Muscle of back (tissue), 3 donors: ENCODE measurements at regions not wholly inside any gene's neighbourhood (a gene's known extent, or its start where the extent isn't known, plus 50 kb on each side); places are given as distances from the start of the nearest gene placed in this dataset.
"Not testable (repeated sequence)": the region's sequence is repeated elsewhere in the genome, so short reads cannot be mapped to it uniquely, and the experiment has no call there.

ENCODE experiments used
- DNase-seq, 3 donors: peaks; one replicate each; pipeline versions ENCODE4 v3.0.0 to v3.0.0-alpha.2; 2013

DNA sequence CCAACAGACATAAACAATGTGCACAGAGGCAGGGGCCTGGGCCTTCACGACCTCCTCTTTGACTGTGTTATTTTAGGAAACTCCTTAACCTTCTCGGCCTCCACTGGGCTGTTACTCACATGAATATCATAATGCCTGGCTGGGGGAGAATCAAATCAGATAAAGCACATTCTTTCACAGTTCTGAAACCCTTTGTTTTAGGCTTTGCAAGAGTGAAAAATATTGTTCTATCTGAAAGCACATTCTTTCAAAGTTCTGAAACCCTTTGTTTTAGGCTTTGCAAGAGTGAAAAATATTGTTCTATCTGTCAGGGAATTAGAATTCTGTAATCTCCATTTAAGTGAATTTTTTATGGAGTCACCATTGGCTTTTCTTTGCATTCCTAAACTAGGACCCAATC, 50.7 kb upstream of the SYNDIG1 start:
- DNase-seq: no peak

DNA sequence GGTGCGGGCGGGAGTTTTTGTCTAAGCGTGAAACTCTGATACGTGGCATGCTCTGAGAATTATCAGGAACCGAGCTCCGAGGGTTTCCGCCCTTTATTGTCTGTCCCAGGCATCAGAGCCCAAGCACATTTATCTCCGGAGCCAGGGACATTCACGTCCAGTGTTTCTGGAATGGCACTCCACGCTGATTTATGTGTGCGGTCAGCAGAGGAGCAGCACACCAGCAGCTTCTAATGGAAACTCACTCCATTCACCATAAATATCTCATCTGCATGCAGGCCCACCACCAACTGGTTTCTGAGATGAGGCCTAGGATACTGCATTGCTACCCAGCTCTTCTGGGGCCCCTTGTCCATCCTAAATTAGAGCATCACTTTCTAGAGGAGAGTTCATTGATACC, 51.9 kb upstream of the SYNDIG1 start:
- no peak for DNase-seq

DNA sequence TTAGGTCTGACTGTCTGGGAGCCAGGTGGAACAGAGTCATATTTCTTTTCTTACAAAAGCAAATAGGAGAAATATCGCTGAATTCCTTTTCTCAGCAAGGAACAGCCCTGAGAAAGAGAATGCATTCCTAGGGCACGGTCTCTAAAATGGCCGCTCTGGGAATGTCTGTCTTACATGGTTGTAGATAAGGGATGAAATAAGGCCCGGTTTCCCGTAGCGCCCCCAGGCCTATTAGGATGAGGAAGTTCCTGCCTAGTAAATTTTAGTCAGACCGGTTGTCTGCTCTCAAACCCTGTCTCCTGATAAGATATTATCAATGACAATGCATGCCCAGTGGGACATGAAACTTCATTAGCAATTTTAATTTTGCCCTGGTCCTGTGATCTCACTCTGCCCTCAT, 54.0 kb upstream of the SYNDIG1 start:
- not testable (repeated sequence) for DNase-seq

DNA sequence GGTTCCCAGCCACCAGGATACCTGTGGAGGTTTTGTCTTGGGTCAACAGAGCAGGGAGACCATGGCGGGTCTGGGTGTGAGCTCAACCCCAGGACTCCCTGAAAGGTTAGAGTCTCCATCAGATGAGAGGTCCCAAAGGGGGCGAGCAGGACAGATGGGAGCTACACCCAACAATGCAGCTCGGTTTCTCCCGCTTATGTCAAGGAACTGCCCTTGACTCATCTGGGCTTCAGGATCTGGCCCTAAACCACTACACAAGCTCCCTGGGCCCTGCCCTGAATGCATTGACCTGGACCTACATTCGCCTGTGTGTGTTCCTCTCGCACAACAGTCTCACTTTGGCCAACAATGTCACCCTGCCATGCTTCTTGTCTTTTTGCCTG, 57.6 kb upstream of the SYNDIG1 start:
- DNase-seq: no peak

DNA sequence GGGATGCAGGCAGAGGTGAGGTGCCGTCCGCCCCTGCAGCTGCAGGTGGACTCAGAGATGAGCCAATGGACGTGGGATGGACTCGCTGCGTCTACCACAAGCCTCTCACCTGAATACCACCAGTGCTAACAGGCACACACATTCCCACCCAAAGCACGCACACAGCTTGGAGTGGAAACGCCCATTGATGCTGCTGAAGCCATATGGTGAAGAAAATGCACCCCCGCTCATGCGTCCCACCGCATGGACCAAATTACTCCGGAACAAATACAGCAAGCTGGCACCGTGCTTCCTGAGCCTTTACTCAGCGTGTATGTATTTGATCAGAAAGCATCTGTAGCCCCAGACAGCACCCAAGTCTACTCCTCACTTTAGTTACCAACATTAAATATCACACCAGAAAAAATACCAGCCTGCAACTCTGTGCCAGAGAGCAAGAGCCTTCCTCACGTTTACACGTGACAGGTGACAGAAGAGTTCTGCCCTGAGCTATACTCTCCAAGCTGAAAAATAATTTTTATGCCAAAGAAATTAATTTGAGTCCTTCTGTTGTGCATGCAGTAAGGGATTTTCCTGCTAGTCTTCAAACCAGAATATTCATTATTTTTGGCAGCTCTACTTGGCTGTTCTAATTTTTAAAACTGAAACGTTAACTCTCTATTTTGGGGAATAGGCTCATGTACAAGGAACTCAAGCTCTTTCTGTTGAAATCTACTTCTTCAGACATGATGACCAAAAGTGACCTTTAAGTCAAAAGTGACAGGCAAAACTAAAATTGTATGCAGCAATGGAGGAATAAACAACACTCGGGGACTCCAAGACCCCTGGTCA, 58.2 kb upstream of the SYNDIG1 start:
- no peak for DNase-seq

DNA sequence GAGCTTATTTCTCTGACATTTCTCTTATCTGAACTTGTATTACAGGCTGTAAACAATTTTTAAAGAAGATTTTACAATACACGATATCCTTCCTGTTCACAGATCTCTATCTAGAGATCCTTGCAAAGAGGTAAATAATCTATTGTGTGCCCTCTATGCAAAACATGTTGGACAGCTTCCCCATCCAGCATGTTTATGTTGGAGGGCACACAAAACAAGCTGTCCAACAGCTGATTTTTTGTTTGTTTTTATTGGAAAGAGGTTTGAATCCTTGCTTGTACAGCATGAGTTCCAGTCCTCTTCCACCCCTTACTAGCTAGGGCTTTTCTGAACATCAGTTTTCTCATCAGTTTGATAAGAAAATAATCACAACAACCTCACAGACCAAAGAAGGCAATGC, 62.3 kb upstream of the SYNDIG1 start:
- DNase-seq: no peak

DNA sequence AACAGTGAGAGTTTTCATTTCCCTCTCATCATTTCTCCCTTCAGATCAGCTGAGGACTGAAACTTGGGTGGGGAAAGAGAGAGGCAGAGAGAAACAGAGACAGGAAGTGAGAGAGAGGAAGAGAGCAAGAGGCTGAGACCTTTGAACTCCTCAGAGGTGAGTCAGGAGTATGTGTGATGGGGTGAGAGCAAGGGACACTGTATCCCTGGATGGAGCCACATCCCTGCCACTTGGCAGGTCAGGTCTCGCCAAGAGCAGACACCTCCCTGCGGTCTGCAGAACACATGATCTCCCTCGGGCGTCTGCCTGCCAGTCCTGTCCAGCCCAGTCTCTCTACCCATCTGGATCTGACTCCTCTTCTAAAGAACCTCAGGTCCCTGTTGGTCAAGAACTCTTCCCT, 62.7 kb upstream of the SYNDIG1 start:
- no peak for DNase-seq

DNA sequence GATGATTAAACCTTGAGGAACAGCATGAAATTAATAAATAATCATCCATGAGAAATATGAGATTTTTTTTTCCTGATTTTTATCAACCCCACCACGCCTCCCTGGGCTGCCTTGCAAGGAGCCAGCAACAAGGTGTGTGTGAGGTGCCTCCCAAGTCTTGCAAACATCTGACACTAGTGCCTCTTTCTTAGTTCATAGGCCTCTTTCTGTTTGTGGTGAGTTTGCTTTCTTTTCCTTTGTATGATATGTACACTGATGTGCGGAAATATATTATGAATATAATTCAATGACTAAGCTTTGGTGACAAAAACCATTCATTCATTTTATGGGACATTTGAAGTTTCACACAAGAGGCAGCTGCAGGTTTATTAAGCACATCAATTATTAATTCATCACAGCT, 63.2 kb upstream of the SYNDIG1 start:
- DNase-seq: no peak

DNA sequence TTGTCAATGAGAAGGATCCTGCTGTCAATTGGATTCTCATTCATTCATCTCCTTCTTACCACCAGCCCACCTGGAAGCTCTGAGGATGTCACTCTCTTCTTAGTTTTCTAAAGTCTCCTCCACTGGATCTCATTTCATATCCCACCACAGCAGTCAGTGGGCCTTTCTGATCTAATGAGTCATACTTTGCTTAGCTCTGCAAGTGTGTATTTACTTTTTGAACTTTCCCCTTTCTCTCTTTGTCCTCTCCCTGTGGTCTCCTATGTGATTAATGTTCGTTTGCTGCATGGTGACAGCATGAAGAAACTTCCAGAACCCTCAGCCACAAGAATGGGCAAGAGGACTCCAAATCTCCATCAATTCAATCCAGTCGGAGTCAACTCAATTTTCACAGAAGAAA, 63.6 kb upstream of the SYNDIG1 start:
- DNase-seq: no peak

DNA sequence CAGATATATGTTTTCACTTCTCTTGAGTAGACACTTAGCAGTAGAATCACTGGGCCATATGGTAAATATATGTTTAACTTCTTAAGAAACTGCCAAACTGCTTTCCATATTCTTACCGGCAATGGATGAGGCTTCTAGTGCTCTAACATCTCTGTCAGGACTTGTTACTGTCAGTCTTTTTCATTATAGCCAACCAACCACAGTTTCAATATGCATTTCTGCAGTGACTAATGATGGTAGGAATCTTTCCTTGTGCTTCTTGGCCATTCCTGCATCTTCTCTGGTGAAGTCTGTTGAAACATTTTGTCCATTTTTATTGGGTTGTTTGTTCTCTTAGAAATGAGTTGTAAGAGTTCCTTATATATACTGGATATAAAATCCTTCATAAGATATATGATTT, 66.0 kb upstream of the SYNDIG1 start:
- no peak for DNase-seq

DNA sequence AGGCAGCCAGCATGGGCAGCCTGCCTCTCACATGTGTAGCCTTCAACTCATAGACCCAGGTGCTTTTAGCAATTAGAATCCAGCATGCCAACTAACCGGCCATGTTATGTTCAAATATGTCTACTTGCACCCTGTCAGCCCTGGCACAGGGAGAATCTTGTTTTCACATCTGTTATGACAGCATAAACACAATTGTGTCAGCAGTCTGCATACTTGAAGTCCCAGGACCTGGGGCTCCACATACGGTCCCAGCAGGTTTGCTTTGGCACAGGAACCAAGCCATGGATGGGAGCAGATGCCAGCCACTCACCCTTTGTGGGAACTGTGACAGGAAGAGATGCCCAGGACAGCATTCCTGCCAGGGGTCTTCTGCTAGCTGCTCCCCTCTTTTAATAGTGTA, 67.2 kb upstream of the SYNDIG1 start:
- DNase-seq: no peak

DNA sequence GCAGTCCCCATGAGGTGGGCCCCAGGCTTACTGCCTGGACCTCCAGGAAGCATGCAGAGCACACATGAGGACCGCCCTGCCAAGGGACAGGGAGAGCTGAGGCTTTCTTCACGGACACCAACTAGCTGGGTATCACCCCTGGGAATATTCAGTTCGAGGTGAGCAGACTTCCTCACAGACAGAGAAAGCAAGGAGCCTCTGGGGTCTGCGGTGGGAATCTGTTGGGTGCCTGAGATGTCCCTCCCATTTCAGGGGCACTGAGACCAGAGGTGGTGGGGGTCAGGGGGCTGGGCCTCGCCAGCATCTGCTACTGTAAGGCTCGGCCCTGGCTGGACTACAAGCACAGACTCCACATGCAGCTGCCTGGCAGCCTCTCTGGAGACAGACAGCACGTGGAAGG, 74.3 kb upstream of the SYNDIG1 start:
- DNase-seq: no peak

DNA sequence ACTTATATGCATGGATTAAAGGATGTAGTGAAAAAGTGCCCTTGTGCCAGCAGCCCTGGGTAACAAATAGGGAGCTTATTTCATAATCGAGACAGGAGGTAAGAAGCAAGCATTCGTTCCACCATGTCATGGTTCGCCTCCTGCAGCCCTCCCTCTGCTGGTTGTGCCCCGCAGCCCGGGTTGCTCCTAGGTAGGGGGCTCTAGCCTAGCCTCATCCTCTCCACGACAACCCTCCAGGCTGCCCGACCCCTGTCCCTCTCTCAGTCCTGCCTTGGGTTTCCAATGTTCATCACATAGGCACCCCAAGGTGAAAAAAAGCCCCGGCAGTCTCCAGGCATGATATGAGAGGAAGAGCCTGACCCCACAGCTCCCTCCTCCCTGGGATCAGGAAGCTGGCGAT, 75.5 kb upstream of the SYNDIG1 start:
- DNase-seq: no peak

DNA sequence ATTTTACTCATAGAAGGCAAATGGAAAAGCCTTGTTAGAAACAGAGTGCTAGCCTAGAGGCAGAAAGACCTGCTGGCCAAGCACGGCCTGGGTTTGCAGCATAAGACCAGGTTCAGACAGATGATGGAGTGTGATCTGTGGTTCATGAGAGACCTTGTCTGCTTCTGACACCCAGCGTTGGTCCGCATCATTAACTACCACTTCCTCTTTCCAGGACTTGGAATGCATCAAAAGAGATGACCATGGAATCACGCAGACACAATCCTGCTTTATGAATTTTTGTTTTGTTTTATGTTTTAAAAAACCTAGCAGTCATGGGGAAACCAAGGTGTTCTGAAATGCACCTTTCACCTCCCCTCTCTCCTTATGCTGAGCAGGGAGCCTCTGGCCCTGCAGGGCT, 76.8 kb upstream of the SYNDIG1 start:
- DNase-seq: no peak

DNA sequence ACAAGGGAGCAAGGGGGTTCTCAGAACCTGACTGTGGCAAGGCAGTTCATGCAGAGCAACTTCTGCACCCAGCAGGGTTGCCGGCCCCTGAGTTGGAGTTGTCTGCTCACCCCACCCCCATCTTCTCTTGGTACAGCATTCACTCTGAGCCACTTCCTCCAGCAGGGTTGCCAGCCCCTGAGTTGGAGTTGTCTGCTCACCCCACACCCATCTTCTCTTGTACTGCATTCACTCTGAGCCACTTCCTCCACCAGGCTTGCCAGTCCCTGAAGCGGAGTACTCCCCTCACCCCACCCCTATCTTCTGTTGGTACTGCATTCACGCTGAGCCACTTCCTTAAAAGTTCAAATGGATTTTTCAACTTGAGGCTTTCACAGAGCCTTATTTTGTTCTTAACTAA, 79.7 kb upstream of the SYNDIG1 start:
- no peak for DNase-seq

DNA sequence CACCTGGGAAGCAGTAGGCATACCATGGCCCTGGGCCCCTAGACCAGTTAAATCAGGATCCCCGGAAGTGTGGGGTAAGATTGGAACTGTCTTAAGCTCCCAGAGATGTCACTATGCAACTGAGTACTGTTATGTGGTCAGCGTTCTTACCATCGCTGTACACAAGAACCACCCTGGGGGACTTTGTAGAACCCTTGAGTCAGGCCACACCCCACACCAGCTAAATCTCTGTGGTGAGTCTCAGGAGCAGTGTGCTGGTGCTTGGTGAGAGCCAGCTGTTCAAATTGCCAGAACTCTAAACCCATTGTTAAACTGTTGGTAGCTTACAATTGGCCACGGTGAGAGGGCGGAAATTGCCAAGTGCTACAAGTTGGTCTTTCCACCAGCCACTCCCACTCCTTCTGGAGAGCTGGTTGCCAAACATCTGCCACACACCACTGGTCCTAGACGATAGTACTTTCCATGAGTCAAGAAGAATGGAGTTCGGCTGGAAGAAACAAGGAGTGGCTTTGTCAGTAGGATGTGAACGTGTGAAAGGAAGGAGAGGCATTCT, 80.5 kb upstream of the SYNDIG1 start:
- no peak for DNase-seq

DNA sequence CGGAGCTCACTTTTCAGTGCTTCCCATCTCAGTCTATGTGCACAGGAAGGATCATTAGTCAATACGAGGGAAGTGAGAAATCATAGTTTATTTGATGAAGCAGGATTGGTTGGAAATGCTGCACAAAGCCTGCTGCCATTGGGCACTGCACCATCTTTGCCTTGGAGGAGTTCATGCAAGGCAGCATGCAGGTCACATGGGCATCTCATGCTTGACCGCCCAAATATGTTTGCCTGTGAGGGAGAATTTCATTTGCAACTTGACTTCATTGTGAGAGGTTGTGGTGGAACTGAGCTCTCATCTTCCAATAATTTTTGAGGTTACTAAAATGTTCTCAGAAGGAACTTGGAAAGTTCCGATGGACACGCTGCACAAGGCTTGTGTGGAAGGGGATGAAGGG, 83.9 kb upstream of the SYNDIG1 start:
- no peak for DNase-seq

DNA sequence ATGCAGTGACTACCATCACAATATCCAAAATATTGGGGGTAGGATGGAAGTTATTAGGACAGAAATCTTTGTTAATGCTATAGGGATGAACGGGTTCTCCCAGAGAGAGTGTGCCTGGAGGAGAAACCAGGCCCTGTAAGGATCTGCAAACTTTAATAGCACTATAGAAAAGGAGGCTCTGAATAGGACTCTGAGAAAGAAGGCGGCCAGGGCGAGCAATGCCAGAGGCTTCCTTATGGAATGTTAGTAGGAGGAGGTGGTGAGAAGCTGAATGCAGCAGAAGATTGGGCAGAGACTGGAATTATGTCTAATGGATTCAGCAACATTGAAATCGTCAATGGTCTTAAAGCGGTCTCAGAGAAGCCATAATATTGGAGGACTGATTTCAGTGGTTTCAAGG, 84.6 kb upstream of the SYNDIG1 start:
- DNase-seq: no peak

DNA sequence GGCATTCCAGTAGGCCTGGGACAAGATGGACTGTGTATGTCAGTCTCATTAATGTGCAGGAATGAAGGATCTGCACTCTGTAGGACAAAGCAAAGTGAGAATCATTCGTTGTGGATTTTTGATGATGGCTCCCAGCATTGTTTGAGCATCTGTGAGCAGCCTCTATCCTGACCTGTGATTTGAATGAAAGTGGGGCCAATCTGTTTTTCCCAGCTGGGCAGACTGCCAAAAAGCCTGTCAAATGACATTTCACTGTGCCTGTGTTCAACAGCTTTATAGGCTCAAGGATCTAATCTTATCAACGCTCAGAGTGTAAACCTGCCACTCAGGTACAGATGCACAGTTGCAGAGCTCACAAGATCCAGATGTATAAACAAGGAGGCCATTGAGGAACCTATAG, 86.7 kb upstream of the SYNDIG1 start:
- DNase-seq: no peak

DNA sequence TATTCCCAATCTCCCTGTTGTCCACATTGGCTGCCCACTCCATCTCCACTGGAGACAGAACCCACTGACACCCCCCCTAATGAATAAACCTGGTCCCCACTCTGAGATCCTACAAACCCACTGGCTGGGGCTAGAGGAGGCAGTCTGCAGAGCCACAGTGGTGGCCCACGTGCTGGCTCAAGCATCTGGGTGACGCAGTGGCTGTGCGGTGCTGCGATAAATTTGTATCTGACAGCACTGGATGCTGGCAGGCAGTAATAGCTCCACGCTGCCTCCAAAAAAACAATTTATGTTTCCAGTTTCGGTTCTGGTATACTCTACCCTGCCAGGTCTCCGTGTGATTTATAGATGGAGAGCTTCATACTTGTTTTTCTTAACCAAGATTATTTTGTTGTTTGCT, 87.1 kb upstream of the SYNDIG1 start:
- DNase-seq: no peak

DNA sequence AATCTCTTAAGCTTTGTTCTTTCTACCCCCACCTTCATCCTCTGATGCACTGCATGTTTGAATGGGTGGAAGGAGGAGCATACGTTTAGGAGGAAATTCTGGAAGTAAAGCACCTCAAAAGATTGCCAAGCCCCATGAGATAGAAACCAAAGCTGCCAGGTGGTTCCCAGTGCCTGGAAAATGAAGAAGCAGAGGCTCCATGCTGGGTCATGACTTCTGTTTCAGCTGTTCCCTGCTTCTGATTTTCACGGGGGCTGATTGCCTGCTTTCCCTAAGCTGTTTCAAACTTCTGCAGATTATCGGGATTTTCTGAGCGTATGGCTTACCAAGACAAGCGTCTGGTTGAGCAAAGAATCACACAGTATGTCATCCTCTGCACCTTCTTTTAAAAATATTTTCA, 87.5 kb upstream of the SYNDIG1 start:
- DNase-seq: no peak

DNA sequence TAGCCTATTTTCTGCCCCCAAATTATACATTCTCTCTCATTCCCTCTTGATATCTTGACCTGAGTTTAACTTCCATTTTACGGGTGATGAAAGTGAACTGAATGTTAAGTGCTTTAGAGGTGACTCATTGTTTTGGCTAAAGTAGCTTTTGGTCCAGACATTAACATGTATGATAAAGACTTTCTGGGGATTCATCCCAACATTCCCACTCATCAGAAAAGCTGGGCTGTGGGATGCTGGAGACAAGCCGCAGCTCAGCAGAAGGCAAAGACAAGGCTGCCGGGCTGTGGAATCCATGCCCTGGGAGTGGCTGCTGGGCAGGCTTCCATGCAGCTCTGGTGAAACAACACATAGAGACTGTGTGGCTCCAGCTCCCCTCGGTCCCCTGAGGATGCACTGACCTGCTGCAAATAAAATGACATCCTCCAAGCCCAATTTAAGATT, 89.9 kb upstream of the SYNDIG1 start:
- peak; percentile 53 to 74 (median 72) for DNase-seq

DNA sequence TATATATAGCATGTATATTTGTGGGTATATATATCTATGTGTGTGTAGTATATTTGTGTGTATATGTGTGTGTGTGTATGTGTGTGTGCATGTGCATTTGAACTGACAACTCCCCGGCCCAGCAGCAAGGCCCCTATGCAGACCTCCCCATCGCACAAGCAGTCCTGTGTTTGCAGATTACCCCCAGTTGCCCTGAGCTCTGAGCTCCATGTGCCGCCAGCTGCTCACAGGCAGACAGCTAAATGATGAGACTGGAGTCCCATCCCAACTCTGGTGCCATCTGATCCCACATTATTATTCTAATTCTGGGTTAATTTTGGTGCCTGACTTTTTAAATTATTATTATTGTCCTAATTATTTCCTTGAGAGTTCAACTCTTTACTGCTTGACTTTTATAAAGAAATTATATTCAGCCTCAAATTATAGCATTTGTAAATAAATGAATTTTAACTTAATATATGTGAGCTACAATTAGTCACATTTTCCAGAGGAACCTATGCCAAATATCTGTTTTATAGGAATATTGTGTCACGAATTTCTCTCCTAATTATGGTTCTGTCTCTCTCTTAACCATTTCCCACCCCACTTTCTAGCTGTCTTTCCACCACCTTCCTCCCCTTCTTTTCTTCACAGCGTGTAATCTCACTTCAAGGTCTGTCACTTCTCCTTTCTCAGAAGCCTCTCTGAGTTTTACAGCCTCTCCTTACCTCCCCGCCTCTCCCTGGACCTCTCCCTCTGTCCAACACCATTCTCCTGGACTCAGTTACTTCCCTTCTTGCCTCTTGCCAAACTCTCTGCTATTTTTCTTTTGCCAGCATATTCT, 90.6 kb upstream of the SYNDIG1 start:
- DNase-seq: peak in 1 of 3 donors; percentile 43
